ENCODE measurements at regions not wholly inside any gene's neighbourhood (a gene's known extent, or its start where the extent isn't known, plus 50 kb on each side); places are given as distances from the start of the nearest gene placed in this dataset.

DNA sequence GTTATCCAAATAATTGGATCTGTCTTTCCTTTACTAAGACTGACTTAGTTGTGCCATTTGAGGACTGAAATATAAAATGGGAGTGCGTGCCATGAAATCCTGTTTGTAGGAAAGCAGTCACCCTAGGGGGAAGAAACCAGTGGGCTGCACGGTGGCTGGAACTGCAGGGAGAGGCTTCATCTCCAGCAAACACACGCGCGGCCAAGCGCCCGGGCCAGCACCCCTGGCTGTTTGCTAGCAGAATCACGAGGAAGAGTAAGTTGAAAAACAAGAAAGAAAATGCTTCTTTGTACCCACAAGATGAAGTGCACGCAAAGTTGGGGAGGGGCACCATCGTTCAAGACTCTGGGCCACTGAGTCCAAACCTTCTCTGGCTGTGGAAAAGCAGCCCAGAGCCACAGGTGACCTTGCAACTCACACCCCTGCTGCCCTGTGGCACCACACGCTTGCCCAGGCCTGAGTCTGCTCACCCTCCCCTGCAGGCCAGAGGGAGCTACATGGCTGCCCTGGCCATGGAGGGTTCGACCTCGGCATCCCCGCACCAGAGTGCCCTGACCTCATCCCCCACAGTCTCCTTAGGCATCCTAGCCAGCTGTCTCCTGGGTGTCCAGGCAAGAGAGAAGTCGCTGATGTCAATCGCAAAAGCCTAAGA is 55.2 kb downstream of the IRX2 start:
- no peaks in the 10 kb centered on the region for H3K79me2 ChIP-seq (ENCODE audit: insufficient read depth, low read depth)
- no peak overlapping the region for H3K4me2 ChIP-seq
- H2AFZ ChIP-seq (ENCODE audit: low read depth), result no peak overlapping the region
- H3K36me3 ChIP-seq (ENCODE audit: insufficient read depth), result no peaks in the 10 kb centered on the region
- H3K9ac ChIP-seq, result no peak overlapping the region
- no peaks in the 10 kb centered on the region for H4K20me1 ChIP-seq (ENCODE audit: insufficient read depth)
- H3K4me1 ChIP-seq (ENCODE audit: low read depth, poor library complexity, severe bottlenecking), result no peaks in the 10 kb centered on the region
- TF ChIP-seq, protein P1, sequence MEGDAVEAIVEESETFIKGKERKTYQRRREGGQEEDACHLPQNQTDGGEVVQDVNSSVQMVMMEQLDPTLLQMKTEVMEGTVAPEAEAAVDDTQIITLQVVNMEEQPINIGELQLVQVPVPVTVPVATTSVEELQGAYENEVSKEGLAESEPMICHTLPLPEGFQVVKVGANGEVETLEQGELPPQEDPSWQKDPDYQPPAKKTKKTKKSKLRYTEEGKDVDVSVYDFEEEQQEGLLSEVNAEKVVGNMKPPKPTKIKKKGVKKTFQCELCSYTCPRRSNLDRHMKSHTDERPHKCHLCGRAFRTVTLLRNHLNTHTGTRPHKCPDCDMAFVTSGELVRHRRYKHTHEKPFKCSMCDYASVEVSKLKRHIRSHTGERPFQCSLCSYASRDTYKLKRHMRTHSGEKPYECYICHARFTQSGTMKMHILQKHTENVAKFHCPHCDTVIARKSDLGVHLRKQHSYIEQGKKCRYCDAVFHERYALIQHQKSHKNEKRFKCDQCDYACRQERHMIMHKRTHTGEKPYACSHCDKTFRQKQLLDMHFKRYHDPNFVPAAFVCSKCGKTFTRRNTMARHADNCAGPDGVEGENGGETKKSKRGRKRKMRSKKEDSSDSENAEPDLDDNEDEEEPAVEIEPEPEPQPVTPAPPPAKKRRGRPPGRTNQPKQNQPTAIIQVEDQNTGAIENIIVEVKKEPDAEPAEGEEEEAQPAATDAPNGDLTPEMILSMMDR (conservative IDR thresholded peaks at IDR 0.05; ENCODE audit: low read depth, low read length), result no peak
- no peaks in the 10 kb centered on the region for H3K27me3 ChIP-seq (ENCODE audit: insufficient read depth, low read depth)
- H3K4me3 ChIP-seq (IDR thresholded peaks at IDR 0.05; ENCODE audit: insufficient read depth, low read depth, low read length), result no peak overlapping the region
- no peak overlapping the region for H3K27ac ChIP-seq

DNA sequence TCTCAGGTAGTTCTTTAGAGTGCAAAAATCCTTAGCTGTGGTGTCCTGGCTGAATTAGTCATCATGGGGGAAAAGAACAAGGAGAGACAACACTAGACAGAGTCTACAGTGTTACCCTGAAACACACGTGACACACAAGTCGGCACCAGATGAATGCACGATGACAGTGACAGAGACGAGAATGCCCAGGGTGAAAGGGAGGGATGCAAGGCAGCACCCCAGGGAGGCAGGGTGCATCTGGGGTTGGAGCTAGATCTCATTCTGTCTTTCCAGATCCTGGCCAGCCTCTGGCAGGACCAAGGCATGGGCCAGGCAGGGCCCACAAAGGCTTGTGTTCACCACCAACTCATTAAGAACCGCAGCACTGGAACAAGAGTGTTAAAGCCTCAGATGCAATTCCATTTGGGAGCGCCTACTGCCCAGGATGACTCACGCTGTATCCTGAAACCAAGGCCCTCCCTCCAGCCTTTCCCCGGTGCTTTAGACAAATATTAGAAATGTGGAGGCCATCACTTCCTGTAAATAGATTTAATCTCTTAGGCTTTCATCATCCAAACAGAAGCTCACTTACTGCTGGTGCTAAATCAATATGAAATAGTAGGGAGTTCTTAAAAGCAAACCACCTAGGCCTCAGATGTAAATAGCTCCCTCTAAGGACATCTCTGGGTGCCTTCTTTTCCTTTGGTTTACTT is 56.1 kb downstream of the IRX2 start:
- TF ChIP-seq, protein P1 (conservative IDR thresholded peaks at IDR 0.05; ENCODE audit: low read depth, low read length), result no peak
- Histone ChIP-seq H3K27me3 (ENCODE audit: insufficient read depth, low read depth) (no peaks in the 10 kb centered on the region), H4K20me1 (ENCODE audit: insufficient read depth) (no peaks in the 10 kb centered on the region), H3K79me2 (ENCODE audit: insufficient read depth, low read depth) (no peaks in the 10 kb centered on the region), H3K4me3 (IDR thresholded peaks at IDR 0.05; ENCODE audit: insufficient read depth, low read depth, low read length) (no peak overlapping the region), H3K27ac (no peak overlapping the region), H3K36me3 (ENCODE audit: insufficient read depth) (no peaks in the 10 kb centered on the region), H3K9ac (no peak overlapping the region), H3K4me2 (no peak overlapping the region), H3K4me1 (ENCODE audit: low read depth, poor library complexity, severe bottlenecking) (no peaks in the 10 kb centered on the region), H2AFZ (ENCODE audit: low read depth) (no peak overlapping the region)

DNA sequence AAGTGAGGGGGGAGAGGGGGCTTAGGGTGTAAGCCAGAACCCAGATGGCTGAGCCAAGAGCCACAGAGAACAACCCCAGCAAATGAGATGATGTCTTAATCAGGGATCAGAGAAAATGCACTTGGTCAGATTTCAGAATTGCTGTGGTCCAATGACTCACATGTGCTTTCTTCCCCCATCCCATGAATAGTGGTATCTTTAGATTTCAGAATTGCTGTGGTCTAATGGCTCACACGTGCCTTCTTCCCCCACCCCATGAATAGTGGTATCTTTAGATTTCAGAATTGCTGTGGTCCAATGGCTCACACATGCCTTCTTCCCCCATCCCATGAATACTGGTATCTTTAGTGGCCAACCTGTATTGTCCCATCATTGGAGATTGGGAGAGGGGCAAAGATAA is 59.9 kb downstream of the IRX2 start:
- Histone ChIP-seq H3K27ac (no peak overlapping the region), H3K4me2 (no peak overlapping the region), H3K4me3 (IDR thresholded peaks at IDR 0.05; ENCODE audit: insufficient read depth, low read depth, low read length) (no peak overlapping the region), H3K9ac (no peak overlapping the region), H3K27me3 (ENCODE audit: insufficient read depth, low read depth) (no peaks in the 10 kb centered on the region), H4K20me1 (ENCODE audit: insufficient read depth) (no peaks in the 10 kb centered on the region), H3K36me3 (ENCODE audit: insufficient read depth) (no peaks in the 10 kb centered on the region), H2AFZ (ENCODE audit: low read depth) (no peak overlapping the region), H3K4me1 (ENCODE audit: low read depth, poor library complexity, severe bottlenecking) (no peaks in the 10 kb centered on the region), H3K79me2 (ENCODE audit: insufficient read depth, low read depth) (no peaks in the 10 kb centered on the region)
- TF ChIP-seq, protein P1 (conservative IDR thresholded peaks at IDR 0.05; ENCODE audit: low read depth, low read length), result no peak

DNA sequence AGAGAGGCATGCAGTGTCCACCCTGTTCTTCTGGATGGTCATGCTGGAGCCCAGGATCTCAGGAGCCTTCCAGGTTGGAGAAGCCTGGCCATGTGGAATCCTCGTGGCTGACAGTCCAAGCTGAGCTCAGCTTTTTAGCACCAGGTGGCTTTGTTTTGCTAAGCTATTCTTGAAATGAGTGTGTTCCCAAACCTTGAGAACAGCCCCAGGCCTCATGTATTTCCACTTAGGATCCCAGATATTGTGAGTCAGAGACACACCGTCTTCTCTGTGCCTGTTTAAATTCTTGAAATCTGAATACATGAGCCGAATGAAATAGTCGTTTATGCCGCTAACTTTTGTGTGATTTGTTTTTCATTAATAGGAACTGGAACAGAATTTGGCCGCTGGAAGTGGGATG is 61.2 kb downstream of the IRX2 start:
- Histone ChIP-seq H3K9ac (no peak overlapping the region), H4K20me1 (ENCODE audit: insufficient read depth) (no peaks in the 10 kb centered on the region), H3K4me1 (ENCODE audit: low read depth, poor library complexity, severe bottlenecking) (no peaks in the 10 kb centered on the region), H3K4me3 (IDR thresholded peaks at IDR 0.05; ENCODE audit: insufficient read depth, low read depth, low read length) (no peak overlapping the region), H2AFZ (ENCODE audit: low read depth) (no peak overlapping the region), H3K27me3 (ENCODE audit: insufficient read depth, low read depth) (no peaks in the 10 kb centered on the region), H3K36me3 (ENCODE audit: insufficient read depth) (no peaks in the 10 kb centered on the region), H3K27ac (no peak overlapping the region), H3K79me2 (ENCODE audit: insufficient read depth, low read depth) (no peaks in the 10 kb centered on the region), H3K4me2 (no peak overlapping the region)
- TF ChIP-seq, protein P1 (conservative IDR thresholded peaks at IDR 0.05; ENCODE audit: low read depth, low read length), result no peak

Data from KMS-11 (cell line).